Activated naive CD4-positive, alpha-beta T cell treated with anti-CD3 and anti-CD28 coated beads for 36 hours (primary cell): ENCODE measurements at regions not wholly inside any gene's neighbourhood (a gene's known extent, or its start where the extent isn't known, plus 50 kb on each side); places are given as distances from the start of the nearest gene placed in this dataset.

ENCODE experiments used
- CTCF ChIA-PET: fragments of 350-600 bp; sonication (Branson Sonifier 250); formaldehyde crosslinking; loops from one replicate; lab custom pipeline; 2021; ENCODE audit warnings: antibody characterized with exemption; lab: Charles Lee
- DNase-seq: peaks from one replicate; pipeline ENCODE4 v3.0.0-alpha.2; 2020
- H3K27ac Mint-ChIP-seq: one replicate; pipeline ENCODE4 v1.8.0; 2021; ENCODE audit warnings: mild to moderate bottlenecking, mixed read lengths
- H3K27me3 Mint-ChIP-seq: one replicate; pipeline ENCODE4 v1.8.0; 2021; ENCODE audit warnings: low read depth, mixed read lengths
- H3K36me3 Mint-ChIP-seq: one replicate; pipeline ENCODE4 v1.8.0; 2021; ENCODE audit warnings: low read depth, mixed read lengths
- H3K4me1 Mint-ChIP-seq: one replicate; pipeline ENCODE4 v1.8.0; 2021; ENCODE audit warnings: low read depth, mixed read lengths
- H3K4me3 Mint-ChIP-seq: one replicate; pipeline ENCODE4 v1.8.0; 2021; ENCODE audit warnings: mild to moderate bottlenecking, moderate library complexity, mixed read lengths
- H3K9me3 Mint-ChIP-seq: one replicate; pipeline ENCODE4 v1.8.0; 2021; ENCODE audit warnings: mixed read lengths
- intact Hi-C: fragments of 100-400 bp; cut with micrococcal nuclease; formaldehyde crosslinking; loops from one replicate; pipeline ENCODE4 v1.15.1; 2023

- DNase-seq, result no peak
- no peak overlapping the region for H3K27ac Mint-ChIP-seq
- no peak overlapping the region for H3K4me3 Mint-ChIP-seq
- H3K9me3 Mint-ChIP-seq, result no peaks in the 10 kb centered on the region
- no peaks in the 10 kb centered on the region for H3K4me1 Mint-ChIP-seq
- CTCF ChIA-PET, result interaction anchor here (0.5 kb wide), 1 partner anchor 534 kb away, joined by 4 read pairs; no protein-coding TSS in a partner anchor
- H3K27me3 Mint-ChIP-seq, result no peaks in the 10 kb centered on the region
- intact Hi-C loops, result no loop called here
- H3K36me3 Mint-ChIP-seq, result no peaks in the 10 kb centered on the region
Observed at GRCh38 chr6:121901432-121901831, 466.0 kb downstream of the GJA1 start.

- no peak overlapping the region for H3K27ac Mint-ChIP-seq
- H3K4me3 Mint-ChIP-seq, result no peak overlapping the region
- CTCF ChIA-PET, result no interaction called here
- DNase-seq, result no peak
- peaks cover 11% of the 10 kb centered on the region for H3K9me3 Mint-ChIP-seq
- H3K27me3 Mint-ChIP-seq, result no peaks in the 10 kb centered on the region
- intact Hi-C loops, result no loop called here
- no peaks in the 10 kb centered on the region for H3K4me1 Mint-ChIP-seq
- H3K36me3 Mint-ChIP-seq, result peaks cover 2% of the 10 kb centered on the region
Observed at GRCh38 chr6:121904559-121904958, 469.1 kb downstream of the GJA1 start.

- CTCF ChIA-PET, result no interaction called here
- H3K9me3 Mint-ChIP-seq, result peaks cover 15% of the 10 kb centered on the region
- H3K27me3 Mint-ChIP-seq, result no peaks in the 10 kb centered on the region
- no peak overlapping the region for H3K27ac Mint-ChIP-seq
- intact Hi-C loops, result loop anchor here (10.0 kb wide), 1 partner anchor 1442 kb away; no protein-coding TSS in a partner anchor
- no peak overlapping the region for H3K4me3 Mint-ChIP-seq
- DNase-seq, result no peak
- H3K4me1 Mint-ChIP-seq, result no peaks in the 10 kb centered on the region
- H3K36me3 Mint-ChIP-seq, result no peaks in the 10 kb centered on the region
Observed at GRCh38 chr6:121912905-121913304, 477.5 kb downstream of the GJA1 start.

- DNase-seq, result no peak
- H3K27me3 Mint-ChIP-seq, result no peaks in the 10 kb centered on the region
- CTCF ChIA-PET, result no interaction called here
- H3K4me1 Mint-ChIP-seq, result no peaks in the 10 kb centered on the region
- no peaks in the 10 kb centered on the region for H3K9me3 Mint-ChIP-seq
- H3K36me3 Mint-ChIP-seq, result no peaks in the 10 kb centered on the region
- intact Hi-C loops, result loop anchor here (10.0 kb wide), 1 partner anchor 1437 kb away; no protein-coding TSS in a partner anchor
- no peak overlapping the region for H3K4me3 Mint-ChIP-seq
- H3K27ac Mint-ChIP-seq, result no peak overlapping the region
Observed at GRCh38 chr6:121917263-121917829, 481.9 kb downstream of the GJA1 start.

GRCh38 chr6:121917834-121918559, 481.5 kb upstream of the HSF2 start:
- intact Hi-C loops, result loop anchor here (10.0 kb wide), 1 partner anchor 1437 kb away; no protein-coding TSS in a partner anchor
- CTCF ChIA-PET, result no interaction called here
- Mint-ChIP-seq H3K4me1 (no peaks in the 10 kb centered on the region), H3K4me3 (no peak overlapping the region), H3K27ac (no peak overlapping the region), H3K36me3 (no peaks in the 10 kb centered on the region), H3K27me3 (no peaks in the 10 kb centered on the region), H3K9me3 (no peaks in the 10 kb centered on the region)
- DNase-seq, result no peak

- Mint-ChIP-seq H3K9me3 (no peaks in the 10 kb centered on the region), H3K27ac (no peak overlapping the region), H3K4me3 (no peak overlapping the region), H3K36me3 (no peaks in the 10 kb centered on the region), H3K4me1 (peaks cover 7% of the 10 kb centered on the region), H3K27me3 (no peaks in the 10 kb centered on the region)
- intact Hi-C loops, result no loop called here
- CTCF ChIA-PET, result no interaction called here
- no peak for DNase-seq
Observed at GRCh38 chr6:121920616-121921015, 478.8 kb upstream of the HSF2 start.

- no peak for DNase-seq
- H3K4me3 Mint-ChIP-seq, result no peak overlapping the region
- no peaks in the 10 kb centered on the region for H3K36me3 Mint-ChIP-seq
- CTCF ChIA-PET, result no interaction called here
- H3K4me1 Mint-ChIP-seq, result peaks cover 8% of the 10 kb centered on the region
- no peaks in the 10 kb centered on the region for H3K27me3 Mint-ChIP-seq
- no peaks in the 10 kb centered on the region for H3K9me3 Mint-ChIP-seq
- no peak overlapping the region for H3K27ac Mint-ChIP-seq
- intact Hi-C loops, result no loop called here
Observed at GRCh38 chr6:121925024-121925423, 474.4 kb upstream of the HSF2 start.

- no peaks in the 10 kb centered on the region for H3K36me3 Mint-ChIP-seq
- no peaks in the 10 kb centered on the region for H3K27me3 Mint-ChIP-seq
- no peak overlapping the region for H3K27ac Mint-ChIP-seq
- CTCF ChIA-PET, result no interaction called here
- intact Hi-C loops, result no loop called here
- H3K4me3 Mint-ChIP-seq, result no peak overlapping the region
- H3K4me1 Mint-ChIP-seq, result peaks cover 8% of the 10 kb centered on the region
- no peak for DNase-seq
- H3K9me3 Mint-ChIP-seq, result no peaks in the 10 kb centered on the region
Observed at GRCh38 chr6:121925534-121926255, 473.8 kb upstream of the HSF2 start.

GRCh38 chr6:121929301-121929700, 470.2 kb upstream of the HSF2 start:
- no peaks in the 10 kb centered on the region for H3K27me3 Mint-ChIP-seq
- no peak overlapping the region for H3K4me3 Mint-ChIP-seq
- H3K9me3 Mint-ChIP-seq, result no peaks in the 10 kb centered on the region
- intact Hi-C loops, result no loop called here
- peaks cover 8% of the 10 kb centered on the region for H3K4me1 Mint-ChIP-seq
- H3K36me3 Mint-ChIP-seq, result no peaks in the 10 kb centered on the region
- no peak overlapping the region for H3K27ac Mint-ChIP-seq
- no peak for DNase-seq
- CTCF ChIA-PET, result no interaction called here

GRCh38 chr6:121932076-121932991, 467.1 kb upstream of the HSF2 start:
- Mint-ChIP-seq H3K4me1 (no peaks in the 10 kb centered on the region), H3K36me3 (no peaks in the 10 kb centered on the region), H3K27me3 (no peaks in the 10 kb centered on the region), H3K27ac (no peak overlapping the region), H3K9me3 (no peaks in the 10 kb centered on the region), H3K4me3 (no peak overlapping the region)
- intact Hi-C loops, result no loop called here
- no peak for DNase-seq
- CTCF ChIA-PET, result no interaction called here

- Mint-ChIP-seq H3K9me3 (peaks cover 5% of the 10 kb centered on the region), H3K4me1 (no peaks in the 10 kb centered on the region), H3K27ac (no peak overlapping the region), H3K36me3 (no peaks in the 10 kb centered on the region), H3K27me3 (no peaks in the 10 kb centered on the region), H3K4me3 (no peak overlapping the region)
- CTCF ChIA-PET, result no interaction called here
- intact Hi-C loops, result no loop called here
- DNase-seq, result no peak
Observed at GRCh38 chr6:121934451-121934850, 465.0 kb upstream of the HSF2 start.

- no peak overlapping the region for H3K4me3 Mint-ChIP-seq
- no peaks in the 10 kb centered on the region for H3K27me3 Mint-ChIP-seq
- H3K27ac Mint-ChIP-seq, result no peak overlapping the region
- H3K36me3 Mint-ChIP-seq, result peaks cover 2% of the 10 kb centered on the region
- intact Hi-C loops, result no loop called here
- no peak for DNase-seq
- CTCF ChIA-PET, result no interaction called here
- no peaks in the 10 kb centered on the region for H3K4me1 Mint-ChIP-seq
- peaks cover 8% of the 10 kb centered on the region for H3K9me3 Mint-ChIP-seq
Observed at GRCh38 chr6:121940728-121941127, 458.7 kb upstream of the HSF2 start.
